IMR-90 (cell line): ENCODE measurements at regions not wholly inside any gene's neighbourhood (a gene's known extent, or its start where the extent isn't known, plus 50 kb on each side); places are given as distances from the start of the nearest gene placed in this dataset.

ENCODE experiments used
- ATAC-seq: fragments of 200-7000 bp; cut with Tn5 transposase; 2 replicates; pipeline ENCODE4 v1.9.1; 2020; ENCODE audit warnings: low read depth, mild to moderate bottlenecking, moderate library complexity
- BruUV-seq: library from RNA; stranded (reverse); fragments of 400-500 nt; replicated peaks from 2 replicates; lab custom pipeline; 2021; lab: Mats Ljungman, UMichigan
- CTCF ChIA-PET: fragments of 300-600 bp; formaldehyde crosslinking; extraction: SDS; loops from one replicate; lab custom pipeline; 2021; ENCODE audit warnings: antibody characterized with exemption; lab: Yijun Ruan, JAX
- POLR2A ChIA-PET: fragments of 300-600 bp; sonication (Branson Sonifier 250); formaldehyde crosslinking; loops from one replicate; lab custom pipeline; 2022; ENCODE audit warnings: antibody characterized with exemption; ENCODE audit not compliant: unreplicated experiment; lab: Charles Lee
- DNase-seq: peaks from one replicate; pipeline ENCODE4 v3.0.0; 2013
- H2AFZ ChIP-seq: replicated peaks from 2 replicates; pipeline ENCODE3; 2013; ENCODE audit warnings: low read length, mild to moderate bottlenecking; ENCODE audit not compliant: poor library complexity
- H2AK5ac ChIP-seq: 2 replicates; pipeline ENCODE4 v1.6.1; 2013; ENCODE audit warnings: low read depth, low read length, inconsistent platforms
- H2AK9ac ChIP-seq: replicated peaks from 2 replicates; pipeline ENCODE3; 2013; ENCODE audit warnings: mild to moderate bottlenecking, low read depth, low read length, moderate library complexity; ENCODE audit not compliant: poor library complexity
- H2BK120ac ChIP-seq: 2 replicates; pipeline ENCODE4 v1.6.1; 2013; ENCODE audit warnings: low read depth, low read length, inconsistent platforms
- H2BK15ac ChIP-seq: 3 replicates; pipeline ENCODE4 v1.6.1; 2013; ENCODE audit warnings: low read depth, low read length, inconsistent platforms
- H2BK20ac ChIP-seq: 2 replicates; pipeline ENCODE4 v1.6.1; 2013; ENCODE audit warnings: low read depth, mild to moderate bottlenecking, inconsistent platforms, low read length, moderate library complexity
- H2BK5ac ChIP-seq: 2 replicates; pipeline ENCODE4 v1.6.1; 2013; ENCODE audit warnings: mild to moderate bottlenecking, low read depth, low read length, inconsistent platforms; ENCODE audit not compliant: poor library complexity, severe bottlenecking
- H3K14ac ChIP-seq: replicated peaks from 2 replicates; pipeline ENCODE4 v1.6.1; 2013; ENCODE audit warnings: low read depth, low read length, inconsistent platforms
- H3K18ac ChIP-seq: 2 replicates; pipeline ENCODE4 v1.6.1; 2013; ENCODE audit warnings: low read depth, low read length, control low read depth
- H3K23ac ChIP-seq: 2 replicates; pipeline ENCODE4 v1.6.1; 2013; ENCODE audit warnings: low read depth, low read length, inconsistent platforms
- H3K27ac ChIP-seq: 2 replicates; pipeline ENCODE4 v1.5.1; 2013; ENCODE audit warnings: mild to moderate bottlenecking, control low read depth, low read length; ENCODE audit not compliant: insufficient read depth
- H3K27me3 ChIP-seq: 2 replicates; pipeline ENCODE4 v1.6.1; 2013; ENCODE audit warnings: low read length; ENCODE audit not compliant: control insufficient read depth, insufficient read depth
- H3K36me3 ChIP-seq: 2 replicates; pipeline ENCODE4 v1.6.1; 2013; ENCODE audit warnings: low read length, mixed read lengths; ENCODE audit not compliant: control insufficient read depth, insufficient read depth
- H3K4ac ChIP-seq: 2 replicates; pipeline ENCODE4 v1.6.1; 2013; ENCODE audit warnings: low read depth, low read length, inconsistent platforms
- H3K4me1 ChIP-seq: 2 replicates; pipeline ENCODE4 v1.6.1; 2013; ENCODE audit warnings: low read length, mixed read lengths; ENCODE audit not compliant: control insufficient read depth, insufficient read depth
- H3K4me2 ChIP-seq: 2 replicates; pipeline ENCODE4 v1.6.1; 2013; ENCODE audit warnings: low read depth, mild to moderate bottlenecking, control low read depth, low read length, moderate library complexity
- H3K4me3 ChIP-seq: 2 replicates; pipeline ENCODE4 v1.5.1; 2013; ENCODE audit warnings: low read depth, mild to moderate bottlenecking, control low read depth, low read length, moderate library complexity; ENCODE audit not compliant: insufficient read depth
- H3K56ac ChIP-seq: 2 replicates; pipeline ENCODE4 v1.6.1; 2013; ENCODE audit warnings: low read length, inconsistent platforms; ENCODE audit not compliant: insufficient read depth; ENCODE audit errors: extremely low read depth
- H3K79me1 ChIP-seq, 2 experiments: 2 replicates each; pipeline ENCODE4 v1.6.1; 2013; ENCODE audit warnings: low read length in 2 of 2, inconsistent platforms in 1 of 2, low read depth in 1 of 2
- H3K9ac ChIP-seq: 2 replicates; pipeline ENCODE4 v1.6.1; 2013; ENCODE audit warnings: low read depth, low read length, control low read depth
- H3K9me1 ChIP-seq: 2 replicates; pipeline ENCODE4 v1.6.1; 2013; ENCODE audit warnings: low read length, inconsistent platforms; ENCODE audit not compliant: insufficient read depth
- H3K9me3 ChIP-seq: 2 replicates; pipeline ENCODE4 v1.6.1; 2013; ENCODE audit warnings: low read length; ENCODE audit not compliant: control insufficient read depth, insufficient read depth
- H4K20me1 ChIP-seq: 2 replicates; pipeline ENCODE4 v1.6.1; 2013; ENCODE audit warnings: low read length, inconsistent platforms; ENCODE audit not compliant: insufficient read depth
- H4K5ac ChIP-seq: 2 replicates; pipeline ENCODE4 v1.6.1; 2013; ENCODE audit warnings: mild to moderate bottlenecking, low read depth, low read length, control low read depth
- H4K8ac ChIP-seq, 2 experiments: 2 replicates each; pipeline ENCODE4 v1.6.1; 2013; ENCODE audit warnings: low read depth in 2 of 2, low read length in 2 of 2, control low read depth in 1 of 2, inconsistent platforms in 1 of 2
- H4K91ac ChIP-seq: 2 replicates; pipeline ENCODE4 v1.6.1; 2013; ENCODE audit warnings: low read depth, low read length, inconsistent platforms; ENCODE audit not compliant: insufficient read depth
- CHD1 ChIP-seq: IDR thresholded peaks from 2 replicates; pipeline ENCODE4 v1.6.1; 2012; ENCODE audit warnings: low read depth, low read length, improper control_type of control experiment
- ELK1 ChIP-seq: fragments of 150-350 bp; IDR thresholded peaks from 2 replicates; pipeline ENCODE4 v1.6.1; 2016; ENCODE audit warnings: low read depth, mild to moderate bottlenecking, low read length, moderate library complexity, borderline replicate concordance
- WGBS, 2 experiments: methylation state at CpG; one replicate each; pipeline versions ENCODE4 v1.1.5 to v1.1.7; 2013; ENCODE audit warnings: missing lambda C conversion rate in 2 of 2; ENCODE audit not compliant: insufficient read length in 1 of 2; ENCODE audit errors: extremely low coverage in 2 of 2; 5-methylcytosine and 5-hydroxymethylcytosine counted together
- dilution Hi-C: fragments of 300-500 bp; cut with HindIII; formaldehyde crosslinking; loops from one replicate; pipeline ENCODE4 v1.14.3; 2018; ENCODE audit warnings: low sequenced_read_pairs; ENCODE audit not compliant: unreplicated experiment
- in situ Hi-C: fragments of 300-500 bp; cut with MboI; formaldehyde crosslinking; loops from 3 replicates; pipeline ENCODE4 v1.14.3; 2019; ENCODE audit warnings: low sequenced_read_pairs, inconsistent platforms, mixed read lengths
- intact Hi-C: fragments of 100-400 bp; cut with micrococcal nuclease; formaldehyde crosslinking; loops from 2 replicates; pipeline ENCODE4 v1.10.0; 2022

GRCh38 chr2:186042207-186043028, 303.8 kb downstream of the FSIP2 start:
- Histone ChIP-seq H3K27ac (no peak overlapping the region), H4K8ac (no peak overlapping the region), H3K36me3 (no peaks in the 10 kb centered on the region), H3K23ac (no peak overlapping the region), H3K4me3 (no peak overlapping the region), H3K9ac (no peak overlapping the region), H3K56ac (no peak overlapping the region), H3K18ac (no peak overlapping the region), H2BK120ac (no peak overlapping the region), H3K27me3 (no peaks in the 10 kb centered on the region), H4K91ac (no peak overlapping the region), H2AK5ac (no peak overlapping the region), H3K9me3 (no peaks in the 10 kb centered on the region), H4K5ac (no peak overlapping the region), H3K4ac (no peak overlapping the region), H4K20me1 (no peaks in the 10 kb centered on the region), H3K4me1 (no peaks in the 10 kb centered on the region), H2BK20ac (no peak overlapping the region), H3K4me2 (no peak overlapping the region), H2AFZ (no peak overlapping the region), H2BK15ac (no peak overlapping the region), H2AK9ac (no peak overlapping the region), H3K79me1 (no peaks in the 10 kb centered on the region), H2BK5ac (no peak overlapping the region), H3K14ac (no peak overlapping the region), H3K9me1 (no peaks in the 10 kb centered on the region)
- ChIA-PET CTCF (no interaction called here), POLR2A (no interaction called here)
- dilution Hi-C loops: no loop called here
- in situ Hi-C loops: no loop called here
- TF ChIP-seq ELK1 (no peak), CHD1 (no peak)
- ATAC-seq (no peak), DNase-seq (no peak)
- BruUV-seq: no TSS peak
- 60% methylated on average over 1 of the region's 5 CpGs; no CpG with 5 or more reads in 1 of the 2 experiments for WGBS, 2 experiments
- intact Hi-C loops: no loop called here
